Stimulated activated CD8-positive, alpha-beta memory T cell treated with anti-CD3 and anti-CD28 coated beads, Interleukin-4, amount 100 ng/mL, for 24 hours (primary cell): ENCODE measurements at regions not wholly inside any gene's neighbourhood (a gene's known extent, or its start where the extent isn't known, plus 50 kb on each side); places are given as distances from the start of the nearest gene placed in this dataset.
"Not testable (repeated sequence)": the region's sequence is repeated elsewhere in the genome, so short reads cannot be mapped to it uniquely, and the experiment has no call there.

Source experiments
- DNase-seq: peaks from one replicate; pipeline ENCODE4 v3.0.0-alpha.2; 2020; ENCODE audit warnings: low read depth

GRCh38 chr5:164206196-164206595 is 700.8 kb downstream of the MAT2B start:
- DNase-seq: no peak

- DNase-seq: no peak
Observed at GRCh38 chr5:164207646-164208045, 702.2 kb downstream of the MAT2B start.

GRCh38 chr5:164210491-164210890 is 705.1 kb downstream of the MAT2B start:
- no peak for DNase-seq

GRCh38 chr5:164214698-164215097 is 709.3 kb downstream of the MAT2B start:
- DNase-seq: no peak

- no peak for DNase-seq
Observed at GRCh38 chr5:164217464-164217863, 712.0 kb downstream of the MAT2B start.

- no peak for DNase-seq
Observed at GRCh38 chr5:164220522-164220921, 715.1 kb downstream of the MAT2B start.

GRCh38 chr5:164224236-164224635 is 718.8 kb downstream of the MAT2B start:
- DNase-seq: no peak

- no peak for DNase-seq
Observed at GRCh38 chr5:164224772-164225171, 719.4 kb downstream of the MAT2B start.

- no peak for DNase-seq
Observed at GRCh38 chr5:164230341-164230740, 724.9 kb downstream of the MAT2B start.

GRCh38 chr5:164233791-164234190 is 728.4 kb downstream of the MAT2B start:
- DNase-seq: no peak

- DNase-seq: no peak
Observed at GRCh38 chr5:164234321-164234720, 728.9 kb downstream of the MAT2B start.

GRCh38 chr5:164235300-164235891 is 730.0 kb downstream of the MAT2B start:
- DNase-seq: no peak

GRCh38 chr5:164237486-164237885 is 732.1 kb downstream of the MAT2B start:
- DNase-seq: no peak

- DNase-seq: not testable (repeated sequence)
Observed at GRCh38 chr5:164251781-164252180, 746.4 kb downstream of the MAT2B start.

- DNase-seq: no peak
Observed at GRCh38 chr5:164253764-164254163, 748.3 kb downstream of the MAT2B start.

GRCh38 chr5:164255598-164256213 is 750.3 kb downstream of the MAT2B start:
- DNase-seq: no peak

- DNase-seq: no peak
Observed at GRCh38 chr5:164256351-164256750, 750.9 kb downstream of the MAT2B start.

- DNase-seq: no peak
Observed at GRCh38 chr5:164256954-164257353, 751.5 kb downstream of the MAT2B start.

- no peak for DNase-seq
Observed at GRCh38 chr5:164265566-164265965, 760.1 kb downstream of the MAT2B start.

GRCh38 chr5:164266571-164266970 is 761.2 kb downstream of the MAT2B start:
- no peak for DNase-seq

- no peak for DNase-seq
Observed at GRCh38 chr5:164277720-164278119, 772.3 kb downstream of the MAT2B start.

GRCh38 chr5:164289526-164289925 is 784.1 kb downstream of the MAT2B start:
- DNase-seq: no peak

GRCh38 chr5:164296603-164297080 is 791.2 kb downstream of the MAT2B start:
- no peak for DNase-seq

- no peak for DNase-seq
Observed at GRCh38 chr5:164298165-164298564, 792.7 kb downstream of the MAT2B start.
